ENCODE measurements at regions not wholly inside any gene's neighbourhood (a gene's known extent, or its start where the extent isn't known, plus 50 kb on each side); places are given as distances from the start of the nearest gene placed in this dataset.

- WGBS (ENCODE audit: insufficient coverage): 0% methylated on average over 1 of the region's 1 CpG
- no peak overlapping the region for H3K27ac ChIP-seq (ENCODE audit: low read depth in 1 of 2, low read length in 2 of 2)
- H3K36me3 ChIP-seq (replicated peaks in 1 of 2; ENCODE audit: control insufficient read depth in 1 of 2, insufficient read depth in 2 of 2, low read length in 2 of 2): no peaks in the 10 kb centered on the region
- H3K79me2 ChIP-seq (ENCODE audit: insufficient read depth, low read length): no peaks in the 10 kb centered on the region
- Mint-ChIP-seq H3K27me3 (ENCODE audit: low read depth in 3 of 3) (peaks cover 0 to 3% (median 3%) of the 10 kb centered on the region in 3 donors), H3K4me1 (no peaks in the 10 kb centered on the region), H3K9me3 (peaks cover 0 to 23% (median 11%) of the 10 kb centered on the region in 7 donors), H3K4me3 (no peak overlapping the region), H3K27ac (no peak overlapping the region), H3K36me3 (no peaks in the 10 kb centered on the region)
- no peak overlapping the region for H3K9ac ChIP-seq (ENCODE audit: insufficient read depth, low read length, poor library complexity, severe bottlenecking)
- DNase-seq: no peak
- TF ChIP-seq CTCF (IDR thresholded peaks at IDR 0.05): no peak
- H3K4me2 ChIP-seq (replicated peaks; ENCODE audit: extremely low read depth, low read length, poor library complexity, severe bottlenecking): no peak overlapping the region
- H2AFZ ChIP-seq (ENCODE audit: insufficient read depth, low read depth, low read length, poor library complexity, severe bottlenecking): no peak overlapping the region
- intact Hi-C loops (cut with micrococcal nuclease): no loop called here
- H3K9me3 ChIP-seq (replicated peaks in 1 of 2; ENCODE audit: control insufficient read depth in 1 of 2, insufficient read depth in 1 of 2, low read length in 2 of 2): peaks cover 0 to 24% of the 10 kb centered on the region in 2 donors
- no peaks in the 10 kb centered on the region for H3K27me3 ChIP-seq (ENCODE audit: control insufficient read depth in 2 of 2, insufficient read depth in 2 of 2, low read length in 2 of 2)
- no peak overlapping the region for H3K4me3 ChIP-seq (replicated peaks in 1 of 3; ENCODE audit: low read depth in 2 of 3, low read length in 3 of 3)
- H4K20me1 ChIP-seq (ENCODE audit: insufficient read depth, low read length): no peaks in the 10 kb centered on the region
- no peaks in the 10 kb centered on the region for H3K4me1 ChIP-seq (ENCODE audit: control insufficient read depth in 1 of 2, insufficient read depth in 2 of 2, low read length in 2 of 2)
These were observed 302.8 kb upstream of the MDFIC2 start for GRCh38 chr3:70615286-70615685.

GRCh38 chr3:70614111-70614510, 301.7 kb upstream of the MDFIC2 start:
- H3K4me2 ChIP-seq (replicated peaks; ENCODE audit: extremely low read depth, low read length, poor library complexity, severe bottlenecking): no peak overlapping the region
- H2AFZ ChIP-seq (ENCODE audit: insufficient read depth, low read depth, low read length, poor library complexity, severe bottlenecking): no peak overlapping the region
- Mint-ChIP-seq H3K27me3 (ENCODE audit: low read depth in 3 of 3) (peaks cover 0 to 3% (median 1%) of the 10 kb centered on the region in 3 donors), H3K27ac (no peak overlapping the region), H3K9me3 (peaks cover 0 to 23% (median 10%) of the 10 kb centered on the region in 7 donors), H3K4me1 (no peaks in the 10 kb centered on the region), H3K4me3 (no peak overlapping the region), H3K36me3 (no peaks in the 10 kb centered on the region)
- intact Hi-C loops (cut with micrococcal nuclease): no loop called here
- no peak for TF ChIP-seq CTCF (IDR thresholded peaks at IDR 0.05)
- no peaks in the 10 kb centered on the region for H3K4me1 ChIP-seq (ENCODE audit: control insufficient read depth in 1 of 2, insufficient read depth in 2 of 2, low read length in 2 of 2)
- H3K4me3 ChIP-seq (replicated peaks in 1 of 3; ENCODE audit: low read depth in 2 of 3, low read length in 3 of 3): no peak overlapping the region
- no peaks in the 10 kb centered on the region for H4K20me1 ChIP-seq (ENCODE audit: insufficient read depth, low read length)
- H3K36me3 ChIP-seq (replicated peaks in 1 of 2; ENCODE audit: control insufficient read depth in 1 of 2, insufficient read depth in 2 of 2, low read length in 2 of 2): no peaks in the 10 kb centered on the region
- peaks cover 0 to 24% of the 10 kb centered on the region in 2 donors for H3K9me3 ChIP-seq (replicated peaks in 1 of 2; ENCODE audit: control insufficient read depth in 1 of 2, insufficient read depth in 1 of 2, low read length in 2 of 2)
- DNase-seq: no peak
- no peak overlapping the region for H3K9ac ChIP-seq (ENCODE audit: insufficient read depth, low read length, poor library complexity, severe bottlenecking)
- no peaks in the 10 kb centered on the region for H3K79me2 ChIP-seq (ENCODE audit: insufficient read depth, low read length)
- H3K27ac ChIP-seq (ENCODE audit: low read depth in 1 of 2, low read length in 2 of 2): no peak overlapping the region
- 88% methylated on average over 3 of the region's 6 CpGs for WGBS (ENCODE audit: insufficient coverage)
- no peaks in the 10 kb centered on the region for H3K27me3 ChIP-seq (ENCODE audit: control insufficient read depth in 2 of 2, insufficient read depth in 2 of 2, low read length in 2 of 2)
